ENCODE measurements at regions not wholly inside any gene's neighbourhood (a gene's known extent, or its start where the extent isn't known, plus 50 kb on each side); places are given as distances from the start of the nearest gene placed in this dataset.

DNA sequence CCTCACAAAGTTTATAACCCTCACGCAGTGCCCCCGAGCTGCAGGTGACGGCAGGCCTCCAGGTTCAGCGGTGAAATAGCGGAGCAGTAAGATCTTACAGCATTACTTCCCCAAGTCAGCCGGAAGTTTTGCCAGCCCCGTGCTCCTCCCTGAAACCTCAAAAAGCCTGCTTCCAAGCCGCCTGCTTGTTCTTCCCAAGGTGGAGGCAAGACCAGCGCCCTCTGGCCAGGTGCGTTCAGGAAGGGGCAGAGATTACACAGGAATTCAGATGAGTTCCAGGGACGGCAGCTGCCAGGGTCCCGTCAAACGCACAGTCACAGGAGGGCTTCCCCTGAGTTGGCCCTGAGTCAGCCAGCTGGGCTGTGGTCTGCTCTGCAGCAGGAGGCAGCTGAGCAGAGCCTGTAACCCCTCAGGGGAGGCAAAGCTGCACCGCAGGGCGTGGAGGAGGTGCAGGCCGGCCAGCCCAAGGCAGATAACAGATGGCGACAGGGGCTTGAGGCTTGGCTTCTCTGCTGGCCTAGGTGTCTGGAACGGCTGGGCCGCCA lies 124.1 kb upstream of the RPS6KA2 start:
- no peak for DNase-seq (ENCODE audit: low read depth)

DNA sequence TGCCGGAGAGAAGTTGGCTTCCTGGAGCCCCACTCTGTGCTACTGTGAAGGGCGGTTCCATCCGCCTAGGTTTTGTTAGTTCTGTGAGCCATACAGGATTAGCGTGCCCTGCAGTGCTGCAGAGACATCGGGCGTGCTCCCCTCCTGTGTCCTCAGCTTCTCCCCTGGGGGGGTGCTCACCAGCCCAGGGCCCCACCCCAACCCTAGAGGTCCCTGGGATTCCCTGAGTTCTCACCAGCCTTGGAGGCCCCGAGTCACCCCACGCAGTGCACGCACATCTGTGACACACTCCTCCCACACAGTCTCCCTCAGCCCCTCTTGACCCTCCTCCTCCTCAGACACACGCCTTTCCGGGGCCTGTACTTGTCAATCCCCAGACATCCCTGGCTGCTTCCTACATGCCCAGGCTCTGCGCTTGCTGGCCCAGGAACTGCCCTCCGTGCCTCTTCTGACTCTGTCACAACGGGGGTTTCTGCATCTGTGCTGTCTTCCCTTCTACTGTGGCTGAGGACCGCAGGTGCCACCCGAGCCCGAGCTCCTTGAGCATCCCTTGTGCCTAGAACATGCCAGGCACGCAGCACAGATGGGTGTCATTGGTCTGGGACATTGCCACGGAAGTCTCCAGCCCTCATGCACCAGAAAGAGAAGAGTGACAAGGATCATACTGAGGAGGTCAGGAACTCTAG lies 123.2 kb upstream of the RPS6KA2 start:
- DNase-seq (ENCODE audit: low read depth): no peak

DNA sequence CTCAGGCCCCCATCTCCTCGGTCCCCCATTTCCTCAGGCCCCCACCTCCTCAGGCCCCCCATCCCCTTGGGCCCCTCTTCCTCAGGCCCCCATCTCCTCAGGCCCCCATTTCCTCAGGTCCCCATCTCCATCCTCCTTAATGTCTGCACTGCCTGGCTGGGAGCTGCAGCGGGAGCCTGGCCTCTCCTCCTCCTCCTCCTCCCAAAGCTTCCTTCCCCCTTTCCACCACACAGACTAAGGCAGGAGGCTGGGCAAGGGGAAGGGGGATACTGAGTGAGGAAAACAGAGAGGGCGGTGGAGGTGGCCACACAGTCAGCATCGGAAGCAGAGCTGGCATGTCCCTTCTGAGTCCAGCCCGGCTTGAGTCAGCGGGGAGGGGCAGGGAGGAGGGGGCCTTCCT lies 122.6 kb upstream of the RPS6KA2 start:
- no peak for DNase-seq (ENCODE audit: low read depth)

DNA sequence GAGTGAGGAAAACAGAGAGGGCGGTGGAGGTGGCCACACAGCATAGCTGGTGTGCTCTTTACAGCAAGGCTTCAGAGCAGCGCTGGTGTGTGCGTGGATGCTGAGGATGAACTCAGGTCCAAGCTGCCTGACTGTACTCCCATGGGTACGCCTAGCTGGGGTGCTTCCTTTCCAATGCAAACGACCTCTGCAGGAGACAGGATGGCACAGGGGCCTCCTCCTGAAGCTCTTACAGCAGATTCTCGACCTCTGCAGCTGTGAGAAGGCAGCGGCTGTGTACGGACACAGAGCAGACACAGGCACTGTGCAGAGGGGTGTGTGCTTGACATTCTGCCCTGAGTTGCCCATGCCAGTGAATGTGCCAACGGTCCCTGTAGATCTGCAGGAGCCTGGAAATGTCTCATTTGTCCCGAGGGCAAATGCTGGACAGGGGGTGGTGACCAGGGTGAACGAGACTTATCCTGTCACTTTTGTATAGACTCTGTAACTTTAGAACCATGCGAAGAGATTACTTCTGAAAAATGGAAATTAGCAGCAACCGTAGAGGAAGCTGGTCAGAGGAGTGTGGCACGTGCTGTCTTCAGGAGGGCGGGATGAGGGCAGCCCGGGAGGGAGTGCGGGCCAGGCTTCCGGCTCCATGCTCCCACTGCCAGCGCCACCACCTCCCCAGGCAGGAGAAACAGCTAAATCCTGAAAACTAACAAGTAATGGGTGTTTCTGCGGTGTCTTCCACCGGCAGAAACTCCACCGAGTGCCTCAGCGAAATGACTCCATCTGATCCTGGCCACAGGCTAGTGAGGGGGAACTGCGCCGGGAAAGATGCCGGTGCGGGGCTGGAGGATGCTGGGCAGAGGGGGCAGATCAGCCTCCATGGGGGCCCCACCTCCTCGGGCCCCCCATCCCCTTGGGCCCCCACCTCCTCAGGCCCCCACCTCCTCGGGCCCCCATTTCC lies 120.9 kb upstream of the RPS6KA2 start:
- DNase-seq (ENCODE audit: low read depth): peak; percentile 52

DNA sequence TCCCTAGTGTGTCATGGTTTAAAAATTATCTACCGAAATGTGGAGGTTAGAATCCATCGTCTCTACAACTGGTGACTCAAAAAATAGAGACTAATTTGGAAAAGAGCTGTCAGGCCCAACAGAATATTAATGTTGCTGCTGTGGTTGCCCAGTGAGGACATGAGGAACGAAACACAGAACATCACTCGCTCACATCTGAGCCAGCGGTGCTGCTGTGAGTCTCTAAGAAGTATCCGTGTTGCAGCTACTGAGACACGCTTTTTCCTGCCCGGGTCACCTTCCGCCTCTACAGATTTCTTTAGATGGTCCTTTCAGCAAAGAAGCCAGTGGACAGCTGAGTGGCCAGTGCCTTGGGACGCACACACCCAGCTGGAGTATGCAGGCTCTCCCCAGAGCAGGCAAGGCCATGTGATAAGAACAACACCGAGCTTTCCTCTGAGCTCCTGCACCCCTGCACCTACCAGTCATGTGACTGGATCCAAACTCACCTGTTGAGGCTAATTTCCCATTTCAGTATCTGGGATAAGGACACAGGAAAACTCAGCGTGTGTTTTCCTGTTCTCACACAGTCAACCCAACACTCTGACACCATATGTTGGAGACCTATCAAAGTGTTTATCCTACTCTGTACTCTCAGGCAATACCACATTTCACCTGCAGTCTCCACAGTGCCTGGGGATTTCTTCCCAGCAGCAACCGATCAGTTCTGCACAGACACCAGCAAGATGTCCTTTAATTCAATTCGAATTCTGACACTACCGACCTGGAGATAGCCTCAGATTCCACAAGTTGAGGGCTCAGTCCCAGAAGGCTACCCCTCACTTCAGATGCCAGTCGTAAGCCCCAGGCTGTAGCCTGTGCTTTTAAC lies 119.0 kb upstream of the RPS6KA2 start:
- no peak for DNase-seq (ENCODE audit: low read depth)

DNA sequence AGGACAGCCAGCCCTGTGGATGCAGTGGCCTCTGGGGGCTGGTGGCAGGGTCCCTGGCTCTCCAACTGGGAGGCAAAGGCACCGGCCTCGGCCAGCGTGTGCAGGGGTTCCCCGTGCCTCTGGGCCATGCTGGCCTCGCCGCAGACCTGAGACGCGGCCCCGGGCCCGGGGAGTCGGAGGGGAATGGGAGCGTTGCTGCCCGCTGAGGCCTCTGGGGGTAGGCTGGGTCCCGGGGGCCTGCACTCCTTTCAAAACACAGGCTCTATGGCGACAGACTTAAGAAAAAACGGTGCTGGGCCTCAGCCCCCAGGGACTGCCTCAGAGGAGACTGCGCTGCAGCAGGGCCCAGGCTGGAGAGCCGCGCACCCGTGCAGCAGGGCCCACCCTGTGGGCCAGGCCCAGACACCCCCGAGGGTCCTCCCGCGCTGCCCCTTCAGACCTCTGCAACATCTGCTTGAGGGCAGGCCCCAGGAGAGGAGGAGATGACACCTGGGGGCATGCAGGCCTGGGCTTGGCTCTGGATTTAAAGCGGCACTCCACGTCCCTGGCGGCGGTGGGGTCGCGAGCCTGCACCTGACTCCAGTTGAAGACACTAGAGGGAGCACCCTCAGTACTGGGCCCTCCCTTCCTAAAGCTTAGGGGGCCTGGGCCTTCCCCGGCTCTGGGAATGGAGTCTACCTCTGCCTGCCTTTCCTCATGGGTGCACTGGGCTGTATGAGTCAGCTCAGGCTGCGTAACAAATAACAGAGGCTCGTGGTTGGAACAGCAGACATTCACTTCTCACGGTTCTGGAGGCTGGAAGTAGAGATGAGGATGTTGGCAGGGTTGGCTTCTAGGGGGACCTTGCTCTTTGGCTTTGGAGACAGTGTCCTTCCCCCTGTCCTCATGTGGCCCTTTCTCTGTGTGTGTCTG lies 117.4 kb upstream of the RPS6KA2 start:
- no peak for DNase-seq (ENCODE audit: low read depth)

DNA sequence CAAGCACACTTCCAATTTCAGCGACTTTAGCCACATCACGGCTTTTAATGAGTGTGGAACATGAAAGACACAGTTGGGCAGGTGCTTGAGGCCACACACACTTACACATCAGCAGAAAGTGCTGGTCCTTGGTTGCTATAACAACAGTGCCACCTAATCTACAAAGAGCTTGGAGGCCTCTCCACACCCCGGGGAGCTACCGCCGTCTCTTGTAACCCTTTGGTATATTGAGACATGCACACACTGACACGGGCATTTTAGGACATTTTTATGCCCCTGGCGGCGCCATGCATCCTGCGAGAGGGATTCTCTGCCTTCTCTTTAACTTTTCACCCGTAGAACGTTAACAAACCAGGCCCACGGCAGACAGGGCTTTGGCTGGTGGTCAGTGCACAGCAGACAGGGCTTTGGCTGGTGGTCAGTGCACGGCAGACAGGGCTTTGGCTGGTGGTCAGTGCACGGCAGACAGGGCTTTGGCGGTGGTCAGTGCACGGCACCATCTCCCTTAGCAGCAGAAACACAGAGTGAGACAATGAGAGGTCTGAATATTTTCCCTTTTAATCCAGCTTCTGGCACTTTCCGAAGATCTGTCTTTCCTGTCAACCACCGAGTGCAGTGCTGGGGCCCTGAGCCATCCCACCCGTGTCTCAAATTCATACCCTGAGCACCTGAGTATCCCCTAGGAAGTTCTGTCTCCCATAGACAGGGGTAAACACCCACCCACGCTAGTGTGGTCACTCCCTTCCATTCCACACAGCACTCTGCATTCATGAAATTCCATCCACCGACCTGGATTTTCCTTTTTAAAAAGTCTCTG lies 116.6 kb upstream of the RPS6KA2 start:
- DNase-seq (ENCODE audit: low read depth): peak; percentile 43

DNA sequence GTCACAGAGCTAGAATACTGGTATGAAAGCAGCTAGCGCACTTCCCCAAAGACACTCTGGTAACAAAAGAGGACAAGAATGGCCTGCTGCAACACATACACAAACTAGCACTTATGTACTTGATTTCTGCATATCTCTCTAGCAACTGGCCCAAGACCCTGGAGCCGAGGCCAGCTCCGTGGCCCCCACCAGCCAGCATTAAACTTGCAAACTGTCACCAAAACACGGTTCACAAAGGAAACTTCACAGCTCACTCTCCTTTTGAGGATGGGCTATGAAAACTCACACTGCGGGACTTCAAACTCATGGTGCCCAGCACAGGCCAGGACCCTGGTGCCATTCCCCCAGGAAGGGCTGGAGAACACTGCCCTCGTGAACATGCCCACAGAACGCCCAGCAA lies 115.9 kb upstream of the RPS6KA2 start:
- no peak for DNase-seq (ENCODE audit: low read depth)

DNA sequence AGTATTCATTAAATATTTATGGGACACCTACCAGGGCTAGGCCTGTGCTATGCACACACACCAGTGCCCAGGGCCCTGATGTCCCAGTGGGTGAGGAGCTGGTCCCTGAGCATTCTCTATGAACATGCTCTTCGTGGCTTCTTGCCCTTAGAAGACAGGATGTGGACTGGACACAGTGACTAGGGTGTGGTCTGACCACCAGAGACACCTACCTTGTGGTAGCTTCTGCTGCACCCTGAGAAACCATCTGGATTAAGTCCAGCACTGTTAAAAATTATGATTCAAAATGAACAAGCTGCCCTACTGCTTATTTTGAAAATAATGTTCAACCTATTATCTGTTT lies 112.9 kb upstream of the RPS6KA2 start:
- DNase-seq (ENCODE audit: low read depth): no peak

DNA sequence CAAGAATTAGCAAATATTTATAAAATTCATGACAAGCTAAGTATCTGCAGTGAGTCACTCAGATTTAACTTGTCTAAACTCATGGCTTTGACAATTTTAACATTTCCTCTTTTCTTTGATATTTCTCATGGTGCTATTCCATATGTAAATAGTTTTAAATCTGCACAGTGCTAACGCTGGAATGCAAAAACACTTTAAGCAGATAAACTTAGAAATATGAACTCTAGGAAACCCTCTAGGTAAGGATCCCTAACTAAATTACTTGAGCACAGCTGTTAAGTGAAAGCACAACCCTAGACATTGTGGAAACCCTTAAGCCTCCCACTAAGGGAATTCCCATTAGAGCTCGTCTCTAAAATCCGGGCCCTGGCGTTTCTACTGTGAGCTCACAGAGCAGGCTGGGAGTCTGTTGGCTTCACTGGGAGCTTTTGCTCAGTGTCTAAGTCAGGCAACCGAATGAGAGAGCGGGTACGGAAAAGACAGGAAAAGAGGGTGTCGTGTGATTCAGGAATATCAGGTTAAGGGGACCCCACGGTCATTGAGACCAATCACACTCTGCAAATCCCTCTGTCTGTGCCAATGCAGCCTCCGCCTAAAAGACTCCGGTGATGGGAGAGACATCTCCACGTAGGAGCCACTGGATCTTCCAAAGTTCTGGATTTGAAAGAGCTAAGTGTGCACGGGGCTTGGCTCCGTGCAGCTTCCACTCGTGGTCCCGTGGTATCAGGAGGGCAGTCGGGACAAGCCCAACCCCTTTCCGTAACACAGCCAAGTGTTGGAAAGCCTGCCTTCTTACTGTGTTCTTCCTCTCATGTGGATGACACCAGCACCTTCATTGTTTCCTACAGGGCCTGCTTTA lies 112.3 kb upstream of the RPS6KA2 start:
- no peak for DNase-seq (ENCODE audit: low read depth)

DNA sequence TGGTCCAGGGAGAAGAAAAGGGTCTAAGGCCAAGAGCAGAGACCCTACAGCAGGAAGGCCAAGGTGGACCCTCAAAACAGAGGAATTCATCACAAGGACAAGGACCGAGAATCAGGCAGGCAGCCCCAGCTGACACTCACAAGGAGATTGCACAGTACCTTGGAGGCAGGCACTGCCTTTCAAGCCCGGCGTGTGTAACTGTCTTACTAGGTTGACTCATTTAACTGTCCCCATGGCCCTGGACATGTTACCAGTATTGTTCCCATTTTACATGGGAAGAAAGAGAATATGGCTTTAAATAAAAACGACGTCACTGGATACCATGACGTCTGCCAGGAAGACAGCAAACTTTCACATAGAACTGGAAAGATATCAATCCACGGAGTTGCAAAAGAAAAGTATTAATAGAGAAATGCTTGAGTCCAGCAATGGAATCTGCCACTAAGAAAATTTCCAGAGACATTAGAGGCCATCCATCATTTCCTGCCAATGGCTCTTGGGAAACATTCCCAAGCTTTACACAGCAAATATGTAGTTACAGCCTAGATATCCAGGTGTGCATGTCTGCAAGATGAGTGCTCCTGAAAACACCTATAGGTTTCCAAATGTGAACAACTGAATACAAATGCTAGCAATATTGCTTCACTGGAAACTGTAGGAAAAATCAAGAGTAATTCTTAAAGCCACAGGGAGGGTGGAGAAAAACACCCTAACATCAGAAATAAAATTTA lies 111.5 kb upstream of the RPS6KA2 start:
- DNase-seq (ENCODE audit: low read depth): no peak

DNA sequence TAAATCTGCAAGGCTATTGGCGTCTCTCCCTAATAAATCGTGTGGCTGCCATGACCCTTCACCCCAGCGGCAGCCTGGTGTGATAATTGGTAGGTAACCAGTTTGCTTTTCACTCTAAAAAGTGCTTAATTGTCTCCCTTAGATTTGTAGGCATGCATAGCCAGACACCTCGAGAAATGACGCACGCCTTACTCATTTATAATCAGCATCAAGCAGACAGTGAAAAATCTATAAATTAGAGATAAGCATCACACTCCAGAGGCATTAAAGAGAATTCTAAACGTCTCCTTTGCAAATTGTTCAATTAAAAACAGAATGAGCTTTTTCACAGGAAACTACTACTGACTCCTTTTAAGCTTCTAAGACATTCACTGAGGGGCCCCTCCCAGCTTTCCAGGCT lies 110.2 kb upstream of the RPS6KA2 start:
- no peak for DNase-seq (ENCODE audit: low read depth)

DNA sequence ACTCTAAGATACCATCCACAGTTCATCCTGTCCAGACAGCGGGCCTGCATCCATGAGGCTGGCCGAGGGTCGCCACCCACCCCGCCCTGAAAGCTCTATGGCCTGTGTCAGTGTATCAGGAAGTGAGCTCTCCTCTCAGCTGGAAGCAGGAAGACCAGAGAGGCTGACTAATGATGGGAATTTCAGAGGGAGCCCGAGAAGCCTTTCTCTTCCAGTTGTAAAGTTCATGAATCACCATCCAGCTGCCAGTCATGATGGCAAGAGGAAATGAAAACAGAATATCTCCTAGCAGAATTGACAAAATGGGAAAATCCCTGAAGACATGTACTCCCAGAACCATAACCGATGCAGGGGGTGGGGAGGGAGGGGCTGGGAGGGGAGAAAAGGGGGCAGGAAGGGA lies 109.6 kb upstream of the RPS6KA2 start:
- peak; percentile 69 for DNase-seq (ENCODE audit: low read depth)

DNA sequence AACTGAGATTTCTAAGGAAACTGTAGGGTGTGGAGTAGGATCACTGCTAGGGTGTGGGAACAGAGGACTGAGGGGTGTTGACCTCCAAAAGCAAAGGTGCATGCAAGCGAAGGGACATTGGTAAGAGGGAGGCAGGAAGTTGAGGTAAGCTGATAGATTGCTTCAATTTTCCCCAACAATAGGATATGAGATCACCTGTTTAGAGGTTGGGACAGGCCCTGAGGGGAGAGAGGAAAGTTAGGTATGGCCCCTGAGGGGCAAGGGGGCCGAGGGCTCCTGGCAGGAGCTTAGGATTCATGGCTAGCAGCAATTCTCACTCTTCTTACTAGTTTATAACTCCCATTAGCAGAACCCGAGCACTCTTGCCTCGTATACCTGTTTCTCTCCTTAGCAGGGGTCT lies 106.8 kb upstream of the RPS6KA2 start:
- DNase-seq (ENCODE audit: low read depth): no peak

DNA sequence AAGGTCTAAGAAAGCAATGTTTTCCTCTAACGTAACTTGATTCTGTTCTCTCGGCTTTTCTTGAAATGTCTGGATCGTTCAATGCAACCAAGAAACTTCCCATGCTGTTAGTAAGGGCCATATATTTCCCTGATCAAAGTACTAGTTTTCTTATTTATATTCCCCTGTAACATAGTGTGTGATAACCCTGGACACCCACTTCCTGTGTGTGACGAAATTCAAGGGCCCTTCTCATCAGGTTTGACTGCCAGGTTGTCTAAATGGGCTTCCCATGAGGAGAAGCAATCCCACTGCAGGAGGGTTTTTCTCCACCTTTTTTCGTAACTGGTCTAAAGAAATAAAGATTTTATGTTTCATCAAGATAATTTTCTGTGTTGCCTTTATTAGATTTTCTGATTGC lies 102.6 kb upstream of the RPS6KA2 start:
- DNase-seq (ENCODE audit: low read depth): no peak

DNA sequence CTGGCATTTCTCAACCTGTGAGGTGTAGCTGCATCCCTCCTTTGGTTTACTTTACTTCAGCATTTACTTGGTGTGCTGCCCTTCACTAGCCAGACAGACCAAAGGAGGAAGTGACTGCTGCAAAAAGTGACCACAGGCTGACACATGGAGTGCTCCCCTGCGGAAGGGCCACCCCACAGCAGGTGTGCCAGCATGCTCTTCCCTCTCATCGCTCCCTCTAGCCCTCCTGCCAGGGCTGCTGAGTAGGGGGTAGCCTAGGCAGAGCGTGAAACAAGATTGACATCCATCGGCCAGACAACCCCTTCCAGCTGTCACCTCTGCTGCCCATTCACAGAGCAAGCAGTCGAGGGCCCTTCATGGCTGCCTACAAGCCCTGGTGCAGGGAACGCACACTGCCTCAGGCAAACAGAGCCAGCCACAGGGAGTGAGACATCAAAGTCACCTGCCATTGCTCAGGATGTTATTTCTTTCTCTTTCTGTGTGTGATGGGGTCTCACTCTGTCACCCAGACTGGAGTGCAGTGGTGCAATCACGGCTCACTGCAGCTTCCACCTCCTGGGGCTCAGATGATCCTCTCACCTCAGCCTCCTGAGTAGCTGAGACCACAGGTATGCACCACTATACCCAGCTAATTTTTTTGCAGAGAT lies 102.0 kb upstream of the RPS6KA2 start:
- peak; percentile 27 for DNase-seq (ENCODE audit: low read depth)

DNA sequence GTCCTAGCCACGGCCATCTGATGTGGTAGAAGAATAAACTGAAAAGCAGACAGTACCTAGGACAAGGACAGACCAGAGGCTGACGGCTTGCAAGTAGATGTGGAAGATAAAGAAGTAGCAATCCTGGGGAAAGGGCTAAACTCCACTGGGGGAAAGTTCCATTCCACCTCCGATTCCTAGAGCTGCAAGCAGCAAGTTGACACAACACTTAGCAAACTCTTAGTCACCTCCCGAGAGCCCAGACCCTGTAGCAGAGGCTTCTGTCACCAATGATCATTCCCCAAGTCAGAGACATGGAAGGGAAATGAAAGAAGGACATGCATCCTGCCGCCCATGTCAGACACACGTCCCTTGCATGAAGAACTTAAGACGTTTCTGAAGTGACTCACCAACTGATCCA lies 99.2 kb upstream of the RPS6KA2 start:
- no peak for DNase-seq (ENCODE audit: low read depth)

DNA sequence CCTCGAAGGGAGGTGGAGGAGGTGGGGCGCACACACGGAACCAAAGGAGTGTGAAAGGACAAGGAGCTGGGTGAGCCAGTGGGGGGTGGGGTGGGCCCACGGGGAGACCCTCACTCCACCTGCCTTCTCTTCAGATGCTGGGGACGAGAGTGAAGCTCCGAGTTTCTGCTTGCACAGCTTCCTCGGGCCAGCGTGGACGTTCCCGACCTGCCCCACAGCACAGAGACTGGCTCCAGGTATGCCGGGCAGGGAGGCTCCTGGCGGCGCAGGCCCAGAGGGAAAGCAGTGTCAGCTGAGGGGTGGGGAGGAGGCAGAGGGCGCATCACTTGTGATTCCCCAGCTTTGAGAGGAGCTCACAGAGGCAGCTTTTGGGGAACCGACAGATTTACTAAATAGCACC lies 98.5 kb upstream of the RPS6KA2 start:
- no peak for DNase-seq (ENCODE audit: low read depth)

Measured in M059J (cell line).